GM23248 (cell line): ENCODE measurements at regions not wholly inside any gene's neighbourhood (a gene's known extent, or its start where the extent isn't known, plus 50 kb on each side); places are given as distances from the start of the nearest gene placed in this dataset.
"Not testable (repeated sequence)": the region's sequence is repeated elsewhere in the genome, so short reads cannot be mapped to it uniquely, and the experiment has no call there.

Source experiments
- EZH2 ChIP-seq: fragments of 200-600 bp; sonication (generic); IDR thresholded peaks from 2 replicates; pipeline ENCODE4 v1.6.1; 2018; ENCODE audit warnings: antibody characterized with exemption, mild to moderate bottlenecking; ENCODE audit not compliant: insufficient read depth, poor library complexity, severe bottlenecking
- EZH2phosphoT487 ChIP-seq: fragments of 200-600 bp; sonication (generic); IDR thresholded peaks from 2 replicates; pipeline ENCODE4 v1.6.1; 2018; ENCODE audit warnings: antibody characterized with exemption, moderate library complexity, mild to moderate bottlenecking, low read depth; ENCODE audit not compliant: insufficient read depth

- not testable (repeated sequence) for TF ChIP-seq EZH2, EZH2phosphoT487
These were observed 53.6 kb upstream of the GPD1L start for GRCh38 chr3:32052851-32053250.
